ENCODE measurements at regions not wholly inside any gene's neighbourhood (a gene's known extent, or its start where the extent isn't known, plus 50 kb on each side); places are given as distances from the start of the nearest gene placed in this dataset.
A peak's percentile ranks its signal among the peaks of the same experiment; 100 is the strongest.
"Not testable (repeated sequence)": the region's sequence is repeated elsewhere in the genome, so short reads cannot be mapped to it uniquely, and the experiment has no call there.

DNA sequence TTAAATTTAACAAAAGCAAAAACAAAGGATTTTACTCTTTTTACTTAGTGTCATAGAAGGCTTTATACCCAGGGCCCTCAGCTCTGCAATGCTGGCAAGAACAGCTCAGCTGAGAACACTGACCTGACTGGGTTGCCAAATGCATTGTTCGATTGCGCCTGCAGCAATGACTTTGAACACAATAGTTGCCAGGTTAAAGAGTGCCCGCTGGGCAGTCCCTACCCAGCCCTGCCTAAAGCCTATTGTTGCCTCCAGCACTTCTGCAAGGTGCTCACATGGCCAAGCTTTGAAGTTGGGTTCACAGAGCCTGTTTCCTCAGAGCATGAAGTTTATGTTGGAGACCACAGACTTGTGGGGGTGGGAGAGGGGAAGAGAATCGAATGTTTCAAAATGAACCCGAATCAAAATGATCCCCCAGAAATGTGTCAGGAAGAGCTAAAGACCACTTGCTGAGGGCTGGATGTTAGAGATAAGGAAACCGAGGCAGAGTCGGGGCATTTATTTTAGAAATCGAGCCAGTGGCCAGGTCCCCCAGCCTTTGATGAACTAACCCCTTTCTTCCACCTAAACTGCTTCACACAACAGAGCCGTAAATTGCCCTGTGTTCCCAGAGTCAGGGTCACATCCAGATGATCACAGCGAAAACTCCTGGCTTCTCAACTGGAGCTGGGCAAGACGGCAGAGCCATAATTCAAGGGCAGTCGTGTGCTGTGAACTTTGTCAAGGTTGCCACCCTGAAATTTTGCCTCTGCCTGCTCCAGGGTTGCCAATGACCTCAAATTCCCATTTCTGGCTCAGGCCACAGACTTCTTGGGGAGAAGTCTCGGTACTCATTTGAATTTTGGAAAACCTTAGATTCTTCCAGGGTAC lies 55.0 kb downstream of the FOXA2 start:
- peak; percentile 23 for DNase-seq

- DNase-seq, result no peak
Observed at GRCh38 chr20:22526512-22527012, 57.8 kb downstream of the FOXA2 start.

- DNase-seq, result peak; percentile 44
Observed at GRCh38 chr20:22525821-22526220, 58.6 kb downstream of the FOXA2 start.

DNA sequence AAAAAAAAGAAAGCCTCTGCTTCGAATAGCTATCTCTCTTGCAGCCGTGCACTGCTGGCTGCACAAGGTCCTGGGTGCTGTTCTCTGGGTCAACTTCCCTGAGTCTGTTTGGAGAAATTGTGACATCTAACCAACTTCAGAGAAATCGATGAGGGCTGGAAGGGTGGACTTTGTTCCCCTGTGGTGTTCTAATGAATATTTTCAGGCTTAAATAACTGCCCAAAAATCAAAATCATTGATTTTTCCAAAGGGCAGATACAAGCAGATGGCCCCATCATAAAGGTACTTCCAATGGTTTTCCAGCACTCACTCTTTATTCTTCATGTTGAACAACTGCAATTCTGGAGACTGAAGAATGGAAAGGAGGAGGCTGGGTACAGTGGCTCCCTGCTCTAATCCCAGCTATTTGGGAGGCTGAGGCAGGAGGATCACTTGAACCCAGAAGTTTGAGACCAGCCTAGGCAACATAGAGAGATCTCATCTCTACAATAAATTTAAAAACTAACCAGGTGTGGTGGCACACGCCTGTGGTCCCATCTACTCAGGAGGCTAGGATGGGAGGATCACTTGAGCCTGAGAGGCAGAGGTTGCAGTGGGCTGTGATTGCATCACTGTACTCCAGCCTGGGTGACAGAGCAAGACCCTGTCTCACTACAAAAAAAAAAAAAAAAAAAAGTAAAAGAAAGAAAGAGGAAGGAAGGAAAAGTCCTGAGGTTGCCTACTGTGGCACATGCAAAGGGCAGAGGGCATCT lies 59.1 kb downstream of the FOXA2 start:
- no peak for DNase-seq

DNA sequence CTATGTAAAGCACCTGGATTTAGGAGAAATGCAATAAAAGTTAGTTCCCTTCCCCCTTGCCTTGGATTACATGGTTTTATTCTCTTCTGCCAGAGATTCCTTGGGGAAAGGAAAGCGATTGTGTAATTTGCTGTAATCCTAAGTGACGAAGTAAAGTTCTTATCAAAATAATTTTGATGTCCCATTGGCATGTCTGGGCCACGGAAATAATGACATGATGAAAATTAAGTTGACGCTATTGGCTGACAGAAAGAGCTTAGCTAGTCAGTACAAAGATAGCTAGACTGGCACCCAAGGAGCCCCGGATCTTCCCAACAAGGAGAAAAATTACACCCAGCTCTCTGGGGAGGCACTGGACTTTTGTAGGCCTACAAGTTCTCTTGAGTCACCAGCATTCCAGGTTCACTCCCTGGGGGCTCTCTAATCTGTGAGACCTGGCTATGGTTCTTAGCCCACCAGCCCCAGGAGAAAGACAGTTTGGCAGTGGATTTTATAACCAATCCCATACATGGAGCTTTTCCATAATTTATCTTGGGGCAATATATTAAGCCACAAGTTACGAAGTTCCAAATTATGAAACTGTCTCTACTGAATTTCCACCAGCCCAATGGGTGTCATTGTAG lies 59.9 kb downstream of the FOXA2 start:
- no peak for DNase-seq

GRCh38 chr20:22523499-22524392 lies 60.6 kb downstream of the FOXA2 start:
- DNase-seq, result no peak

DNA sequence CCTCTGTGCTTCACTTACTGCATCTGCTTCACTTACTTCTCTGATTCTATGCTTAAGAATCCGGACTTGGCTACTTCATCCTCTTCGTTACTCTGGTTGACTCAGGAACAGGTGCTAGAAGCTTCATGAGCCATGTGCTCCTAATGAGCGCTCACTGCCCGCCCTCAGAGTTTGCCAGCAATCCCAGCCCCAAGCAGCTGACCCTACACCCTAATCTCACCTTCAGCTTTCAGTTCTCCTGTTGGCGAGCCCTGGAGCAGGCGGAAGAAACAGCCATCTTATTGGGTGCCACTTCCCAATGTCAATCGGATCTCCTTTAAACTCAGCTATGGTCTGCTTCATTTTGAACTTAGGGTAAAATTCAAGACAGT lies 61.3 kb downstream of the FOXA2 start:
- no peak for DNase-seq

DNA sequence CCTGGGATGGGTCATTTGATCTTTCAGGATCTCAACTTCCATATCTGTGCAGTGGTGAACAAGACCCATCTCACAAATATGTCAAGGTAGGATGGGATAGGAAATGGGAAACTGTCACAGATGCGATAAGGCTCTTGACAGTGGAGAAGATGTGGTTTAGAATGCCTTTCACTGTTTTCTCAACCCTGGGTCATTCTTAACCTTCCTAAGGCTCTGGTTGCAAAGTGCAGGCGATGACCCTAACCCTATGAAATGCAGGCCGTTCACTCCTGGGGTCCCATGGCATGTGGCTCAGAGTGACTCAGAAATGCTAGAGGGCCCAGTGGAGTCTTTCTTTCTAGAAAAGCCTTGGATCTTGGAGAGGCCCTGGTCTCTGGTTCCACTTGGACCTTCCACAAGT lies 61.7 kb downstream of the FOXA2 start:
- no peak for DNase-seq

GRCh38 chr20:22521940-22522339 lies 62.4 kb downstream of the FOXA2 start:
- DNase-seq, result not testable (repeated sequence)

GRCh38 chr20:22520381-22520780 lies 64.0 kb downstream of the FOXA2 start:
- no peak for DNase-seq

GRCh38 chr20:22515264-22515663 lies 69.1 kb downstream of the FOXA2 start:
- DNase-seq, result peak; percentile 30

GRCh38 chr20:22513574-22513973 lies 70.8 kb downstream of the FOXA2 start:
- DNase-seq, result no peak

DNA sequence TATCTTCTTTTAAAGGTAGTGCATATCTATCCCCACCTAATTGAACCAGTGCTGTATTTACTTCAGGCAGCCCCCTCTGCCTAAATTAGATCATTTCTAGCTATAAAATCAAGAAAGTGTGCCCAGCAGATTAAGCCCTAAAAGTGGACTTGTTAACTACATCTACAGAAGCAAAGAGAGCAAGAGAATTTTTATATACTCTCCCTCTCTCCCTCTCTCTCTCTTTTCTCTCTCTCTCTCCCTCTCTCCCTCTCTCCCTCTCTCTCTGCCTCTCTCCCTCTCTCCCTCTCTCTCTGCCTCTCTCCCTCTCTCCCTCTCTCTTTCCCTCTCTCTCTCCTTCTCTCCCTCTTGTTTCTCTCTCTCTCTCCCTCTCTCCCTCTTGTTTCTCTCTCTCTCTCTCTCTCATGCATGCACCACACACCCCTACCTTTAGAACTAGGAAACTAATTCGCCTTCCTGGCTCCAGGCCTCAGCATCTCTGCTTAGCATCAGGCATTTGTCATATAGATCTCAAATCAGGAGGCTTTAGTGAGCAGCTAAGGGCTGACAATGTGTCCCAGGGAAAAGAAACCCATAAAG lies 71.4 kb downstream of the FOXA2 start:
- DNase-seq, result peak; percentile 60

- DNase-seq, result peak; percentile 95
Observed at GRCh38 chr20:22511943-22512910, 72.1 kb downstream of the FOXA2 start.

DNA sequence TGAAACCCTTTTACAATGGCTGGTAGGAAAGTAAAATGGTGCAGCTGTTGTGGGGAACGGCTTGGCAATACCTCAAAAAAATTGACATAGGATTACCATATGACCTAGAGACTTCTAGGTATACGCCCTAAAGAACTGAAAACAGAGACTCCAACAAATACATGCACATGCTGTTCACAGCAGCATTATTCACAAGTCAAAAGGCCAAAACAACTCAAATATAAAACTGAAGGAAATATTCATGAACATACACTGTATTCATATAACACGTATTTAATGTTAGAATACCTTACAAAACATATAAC lies 74.6 kb downstream of the FOXA2 start:
- no peak for DNase-seq

DNA sequence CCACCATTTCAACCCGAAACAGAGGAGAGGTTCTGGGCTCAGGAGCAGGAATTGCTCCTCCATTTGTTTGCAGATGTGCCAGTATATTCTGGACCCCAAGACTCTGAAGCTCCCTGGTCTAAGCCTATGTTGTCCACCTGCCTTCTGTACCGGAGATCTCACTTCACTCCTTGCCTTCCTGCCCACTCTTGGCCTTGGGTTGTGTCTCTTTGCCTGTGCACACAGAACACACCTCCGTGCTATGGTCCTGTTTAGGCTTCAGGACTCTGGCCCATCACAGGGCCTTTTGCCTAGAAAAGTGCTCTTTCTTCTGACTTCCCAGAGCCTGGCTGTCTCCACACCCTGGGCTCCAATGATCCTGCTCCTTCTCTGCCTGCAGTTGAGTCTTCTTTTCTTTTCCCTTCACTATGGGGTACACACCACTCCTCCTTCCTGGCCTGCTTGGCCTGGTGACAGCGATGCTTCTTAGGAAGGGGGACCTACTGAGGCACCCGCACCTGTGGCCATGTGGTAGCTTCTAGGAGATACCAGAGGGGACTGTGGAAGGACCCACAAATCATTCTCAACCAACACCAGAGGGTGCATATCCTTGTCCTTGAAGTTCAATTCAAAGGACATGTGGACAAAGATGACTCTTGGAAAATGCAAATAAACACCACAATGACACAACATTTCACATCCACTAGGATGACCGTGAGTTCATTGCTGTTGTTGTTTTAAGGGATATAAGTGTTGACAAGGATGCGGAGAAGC lies 75.1 kb downstream of the FOXA2 start:
- no peak for DNase-seq

DNA sequence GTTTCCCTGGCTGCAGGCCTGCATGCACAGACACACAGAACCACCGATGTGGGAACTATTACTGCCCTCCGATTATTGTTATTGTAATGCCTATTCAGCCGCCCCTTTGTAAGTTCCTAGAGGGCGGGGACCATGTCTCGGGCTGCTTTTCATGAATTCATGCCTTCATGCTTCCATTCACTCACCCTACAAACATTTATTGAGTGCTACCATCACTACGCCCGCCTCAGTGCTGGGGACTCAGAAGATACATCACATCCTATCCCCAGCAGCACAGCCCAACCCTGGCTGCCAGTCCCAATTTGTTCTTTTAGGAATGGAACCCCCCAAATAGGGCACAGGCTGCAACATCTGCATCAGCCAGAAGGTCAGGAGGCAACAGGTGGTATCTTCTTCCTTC lies 75.9 kb downstream of the FOXA2 start:
- no peak for DNase-seq

GRCh38 chr20:22507240-22507961 lies 77.0 kb downstream of the FOXA2 start:
- DNase-seq, result peak; percentile 32

GRCh38 chr20:22506827-22507226 lies 77.5 kb downstream of the FOXA2 start:
- DNase-seq, result no peak
